ENCODE measurements at regions not wholly inside any gene's neighbourhood (a gene's known extent, or its start where the extent isn't known, plus 50 kb on each side); places are given as distances from the start of the nearest gene placed in this dataset.

DNA sequence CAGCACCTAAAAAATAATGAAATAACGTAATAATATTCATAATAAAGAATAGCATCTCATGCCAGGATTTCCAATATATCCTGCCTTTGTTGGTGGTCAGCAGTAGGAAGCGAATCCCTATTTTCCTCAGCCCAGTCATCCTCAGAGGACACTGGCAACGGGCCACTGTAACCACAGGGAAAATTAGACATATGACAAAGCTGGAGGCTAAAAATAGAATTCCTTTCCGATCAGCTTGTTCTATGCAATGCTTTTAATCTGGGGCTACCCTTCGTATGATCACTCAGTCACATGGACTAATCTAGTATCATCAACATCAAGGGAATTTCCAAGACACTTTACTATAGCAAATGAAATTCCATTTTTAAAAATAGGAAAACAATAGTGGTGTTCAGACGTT, 246.9 kb upstream of the KCNJ16 start:
- WGBS, 3 donors, result 51 to 61% (median 54%) methylated on average over 6 of the region's 6 CpGs
- Histone ChIP-seq H3K4me3 (no peak overlapping the region), H3K27ac (no peak overlapping the region), H3K4me1 (ENCODE audit: insufficient read depth) (no peaks in the 10 kb centered on the region), H3K9me3 (no peaks in the 10 kb centered on the region), H3K27me3 (no peaks in the 10 kb centered on the region), H3K36me3 (no peaks in the 10 kb centered on the region)
- TF ChIP-seq EP300 (IDR thresholded peaks at IDR 0.05), result no peak
- TF ChIP-seq, protein P1, sequence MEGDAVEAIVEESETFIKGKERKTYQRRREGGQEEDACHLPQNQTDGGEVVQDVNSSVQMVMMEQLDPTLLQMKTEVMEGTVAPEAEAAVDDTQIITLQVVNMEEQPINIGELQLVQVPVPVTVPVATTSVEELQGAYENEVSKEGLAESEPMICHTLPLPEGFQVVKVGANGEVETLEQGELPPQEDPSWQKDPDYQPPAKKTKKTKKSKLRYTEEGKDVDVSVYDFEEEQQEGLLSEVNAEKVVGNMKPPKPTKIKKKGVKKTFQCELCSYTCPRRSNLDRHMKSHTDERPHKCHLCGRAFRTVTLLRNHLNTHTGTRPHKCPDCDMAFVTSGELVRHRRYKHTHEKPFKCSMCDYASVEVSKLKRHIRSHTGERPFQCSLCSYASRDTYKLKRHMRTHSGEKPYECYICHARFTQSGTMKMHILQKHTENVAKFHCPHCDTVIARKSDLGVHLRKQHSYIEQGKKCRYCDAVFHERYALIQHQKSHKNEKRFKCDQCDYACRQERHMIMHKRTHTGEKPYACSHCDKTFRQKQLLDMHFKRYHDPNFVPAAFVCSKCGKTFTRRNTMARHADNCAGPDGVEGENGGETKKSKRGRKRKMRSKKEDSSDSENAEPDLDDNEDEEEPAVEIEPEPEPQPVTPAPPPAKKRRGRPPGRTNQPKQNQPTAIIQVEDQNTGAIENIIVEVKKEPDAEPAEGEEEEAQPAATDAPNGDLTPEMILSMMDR (IDR thresholded peaks at IDR 0.05), result no peak
- TF ChIP-seq POLR2A (IDR thresholded peaks at IDR 0.05), result no peak
- intact Hi-C loops (cut with DNase I), result no loop called here
- no peak for DNase-seq

DNA sequence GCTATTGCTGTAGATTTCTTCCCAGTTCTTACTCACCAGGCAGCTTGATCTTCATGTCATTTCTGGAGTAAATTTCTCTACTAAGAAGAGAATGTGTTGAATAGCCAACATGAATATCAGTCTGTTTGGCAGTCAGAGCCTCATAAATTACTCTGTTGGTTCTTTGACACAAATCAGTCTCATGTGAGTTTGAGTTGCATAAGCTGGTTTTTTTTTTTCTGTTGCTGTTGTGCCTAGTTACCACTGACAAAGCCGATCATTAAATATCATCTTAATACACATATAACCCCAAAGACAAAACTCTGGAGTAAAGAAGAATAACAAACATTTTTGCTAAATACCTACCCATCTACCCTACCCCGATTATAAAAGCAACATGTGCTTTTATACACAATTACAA, 240.5 kb upstream of the KCNJ16 start:
- 77 to 87% (median 82%) methylated on average over 2 of the region's 2 CpGs for WGBS, 3 donors

DNA sequence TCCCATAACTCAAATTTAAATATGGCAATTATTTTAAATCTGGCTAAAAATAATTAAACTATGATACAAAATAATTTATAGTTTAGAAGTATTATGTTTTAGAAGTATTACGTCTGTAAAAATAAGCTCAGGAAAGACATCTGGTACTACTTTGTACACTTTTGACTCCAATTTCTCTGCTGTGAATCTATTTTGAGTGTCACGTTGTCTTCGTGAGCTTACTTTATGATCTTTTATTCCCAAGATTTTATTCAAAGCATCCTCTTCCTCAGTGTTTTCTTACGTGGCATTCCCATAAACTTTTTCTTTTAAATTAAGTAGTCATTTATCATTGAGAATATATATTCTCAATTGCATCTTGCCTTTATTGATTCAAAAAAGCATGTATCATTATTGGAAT, 223.3 kb upstream of the KCNJ16 start:
- Histone ChIP-seq H3K4me1 (ENCODE audit: insufficient read depth) (peaks cover 2% of the 10 kb centered on the region), H3K27ac (no peak overlapping the region), H3K4me3 (no peak overlapping the region), H3K36me3 (no peaks in the 10 kb centered on the region), H3K27me3 (no peaks in the 10 kb centered on the region), H3K9me3 (no peaks in the 10 kb centered on the region)
- intact Hi-C loops (cut with DNase I), result no loop called here
- no peak for DNase-seq
- 84 to 90% (median 86%) methylated on average over 4 of the region's 4 CpGs for WGBS, 3 donors
- TF ChIP-seq POLR2A (IDR thresholded peaks at IDR 0.05), result no peak
- no peak for TF ChIP-seq EP300 (IDR thresholded peaks at IDR 0.05)
- TF ChIP-seq, protein P1 (IDR thresholded peaks at IDR 0.05), result no peak

More for the DNA sequence above, 240.5 kb upstream of the KCNJ16 start:
- H3K36me3 ChIP-seq, result no peaks in the 10 kb centered on the region
- no peaks in the 10 kb centered on the region for H3K4me1 ChIP-seq (ENCODE audit: insufficient read depth)
- no peaks in the 10 kb centered on the region for H3K9me3 ChIP-seq
- TF ChIP-seq POLR2A (IDR thresholded peaks at IDR 0.05), result no peak
- TF ChIP-seq, protein P1 (IDR thresholded peaks at IDR 0.05), result no peak
- no peak for TF ChIP-seq EP300 (IDR thresholded peaks at IDR 0.05)
- no peak for DNase-seq
- intact Hi-C loops (cut with DNase I), result no loop called here
- H3K4me3 ChIP-seq, result no peak overlapping the region
- H3K27ac ChIP-seq, result no peak overlapping the region
- H3K27me3 ChIP-seq, result no peaks in the 10 kb centered on the region

DNA sequence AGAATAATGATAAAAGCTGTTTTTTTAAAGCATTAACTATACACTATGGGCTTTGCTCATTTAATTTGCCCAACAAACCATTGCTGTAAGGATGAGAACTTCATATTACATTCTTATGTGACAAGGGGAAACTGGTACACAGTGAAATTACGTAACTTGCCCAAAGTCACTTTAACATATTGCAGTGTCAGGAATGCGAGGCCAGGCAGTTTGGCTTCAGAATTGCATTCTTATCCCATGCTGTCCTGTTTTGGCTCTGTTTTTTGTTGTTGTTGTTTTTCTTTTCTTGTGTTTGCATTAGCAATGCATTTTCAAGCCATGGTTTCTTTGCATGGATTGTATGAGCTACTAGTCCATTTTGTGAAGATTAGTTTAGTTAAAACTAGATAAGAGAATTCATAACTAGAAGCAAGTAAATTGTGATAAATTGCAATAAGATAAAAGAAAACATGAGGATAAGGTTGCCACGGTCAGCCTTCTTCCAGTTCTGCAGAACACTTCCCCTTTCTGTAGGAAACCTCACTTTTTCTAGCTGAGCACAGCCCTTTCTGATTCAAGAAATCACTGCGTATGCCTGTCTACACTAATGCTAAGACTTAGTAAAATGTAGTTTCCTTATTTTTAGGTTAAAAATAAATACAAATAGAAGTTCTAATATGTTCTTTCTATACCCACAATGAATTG, 221.3 kb upstream of the KCNJ16 start:
- no peaks in the 10 kb centered on the region for H3K27me3 ChIP-seq
- H3K36me3 ChIP-seq, result no peaks in the 10 kb centered on the region
- TF ChIP-seq EP300 (IDR thresholded peaks at IDR 0.05), result no peak
- TF ChIP-seq POLR2A (IDR thresholded peaks at IDR 0.05), result no peak
- TF ChIP-seq, protein P1 (IDR thresholded peaks at IDR 0.05), result no peak
- DNase-seq, result no peak
- intact Hi-C loops (cut with DNase I), result no loop called here
- peaks cover 2% of the 10 kb centered on the region for H3K4me1 ChIP-seq (ENCODE audit: insufficient read depth)
- H3K9me3 ChIP-seq, result no peaks in the 10 kb centered on the region
- H3K27ac ChIP-seq, result no peak overlapping the region
- H3K4me3 ChIP-seq, result no peak overlapping the region
- WGBS, 3 donors, result 26 to 38% (median 31%) methylated on average over 4 of the region's 4 CpGs

Measured in ovary (tissue), 7 donors.